Ovary (tissue), 3 donors: ENCODE measurements at regions not wholly inside any gene's neighbourhood (a gene's known extent, or its start where the extent isn't known, plus 50 kb on each side); places are given as distances from the start of the nearest gene placed in this dataset.

Experiments used
- CTCF ChIP-seq, 3 donors: fragments of 450-650 bp in 2 of 3; fragments of 200-600 bp in 1 of 3; IDR thresholded peaks; one replicate each; pipeline versions ENCODE4 v1.5.1 to v1.8.0; 2016 to 2022; ENCODE audit warnings: antibody characterized with exemption in 3 of 3, mild to moderate bottlenecking in 1 of 3
- POLR2A ChIP-seq: fragments of 450-650 bp; IDR thresholded peaks from one replicate; pipeline ENCODE4 v1.6.1; 2017; ENCODE audit warnings: antibody characterized with exemption, mild to moderate bottlenecking, moderate library complexity
- donor health status: DM: no; HTN: no; CAD: no.

- no peak for TF ChIP-seq POLR2A
- no peak for TF ChIP-seq CTCF (IDR thresholded peaks at IDR 0.05)
Observed at GRCh38 chr7:17716816-17717215, 223.5 kb downstream of the SNX13 start.
